IMR-90 (cell line): ENCODE measurements at regions not wholly inside any gene's neighbourhood (a gene's known extent, or its start where the extent isn't known, plus 50 kb on each side); places are given as distances from the start of the nearest gene placed in this dataset.

Experiments used
- POLR2A ChIP-seq: IDR thresholded peaks from 2 replicates; pipeline ENCODE4 v1.6.1; 2012; ENCODE audit warnings: mild to moderate bottlenecking, low read depth, low read length
- TF ChIP-seq, protein P1 (sequence below): fragments of 150-350 bp; IDR thresholded peaks from 2 replicates; pipeline ENCODE4 v1.6.1; 2016; ENCODE audit warnings: low read depth, mild to moderate bottlenecking, low read length, moderate library complexity, borderline replicate concordance
- TF ChIP-seq, protein P2 (sequence below): conservative IDR thresholded peaks from 2 replicates; pipeline ENCODE4 v1.5.1; 2012; ENCODE audit warnings: mild to moderate bottlenecking, low read depth, low read length, improper control_type of control experiment

DNA sequence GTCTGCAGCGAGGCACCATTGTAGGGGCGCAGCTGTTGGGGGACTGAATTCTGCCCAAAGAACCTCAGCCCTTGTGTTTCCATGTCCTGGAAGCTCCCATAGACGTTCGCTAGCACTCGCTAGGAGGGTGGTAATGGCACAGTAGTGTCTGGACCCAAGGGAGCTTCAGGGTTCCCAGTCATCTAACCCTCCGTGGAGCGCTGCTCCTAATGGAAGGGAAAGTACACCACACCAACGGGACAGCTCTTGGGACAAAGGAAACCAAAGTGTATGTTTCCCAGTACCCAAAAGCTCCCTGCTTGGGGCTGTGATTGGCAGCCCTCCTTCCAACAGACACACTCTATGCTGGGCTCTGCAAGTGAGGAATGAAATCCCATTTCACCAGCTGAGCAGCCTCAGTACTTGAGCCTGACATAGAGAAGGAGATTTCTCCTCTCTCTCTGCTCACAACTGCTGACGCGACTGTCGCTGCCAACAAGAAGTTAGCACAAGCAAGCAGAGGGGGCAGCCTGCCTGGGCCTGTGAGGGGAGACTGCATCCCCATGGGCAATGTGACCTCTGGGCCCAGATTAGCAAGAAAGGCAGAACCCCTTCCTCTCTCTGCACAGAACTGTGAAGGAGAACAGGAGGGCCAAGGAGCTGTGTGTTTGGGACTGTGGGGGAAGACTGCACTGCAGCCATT, 67.6 kb upstream of the SMARCAD1 start:
- TF ChIP-seq POLR2A: no peak
- TF ChIP-seq, protein P1, sequence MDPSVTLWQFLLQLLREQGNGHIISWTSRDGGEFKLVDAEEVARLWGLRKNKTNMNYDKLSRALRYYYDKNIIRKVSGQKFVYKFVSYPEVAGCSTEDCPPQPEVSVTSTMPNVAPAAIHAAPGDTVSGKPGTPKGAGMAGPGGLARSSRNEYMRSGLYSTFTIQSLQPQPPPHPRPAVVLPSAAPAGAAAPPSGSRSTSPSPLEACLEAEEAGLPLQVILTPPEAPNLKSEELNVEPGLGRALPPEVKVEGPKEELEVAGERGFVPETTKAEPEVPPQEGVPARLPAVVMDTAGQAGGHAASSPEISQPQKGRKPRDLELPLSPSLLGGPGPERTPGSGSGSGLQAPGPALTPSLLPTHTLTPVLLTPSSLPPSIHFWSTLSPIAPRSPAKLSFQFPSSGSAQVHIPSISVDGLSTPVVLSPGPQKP: no peak
- TF ChIP-seq, protein P2, sequence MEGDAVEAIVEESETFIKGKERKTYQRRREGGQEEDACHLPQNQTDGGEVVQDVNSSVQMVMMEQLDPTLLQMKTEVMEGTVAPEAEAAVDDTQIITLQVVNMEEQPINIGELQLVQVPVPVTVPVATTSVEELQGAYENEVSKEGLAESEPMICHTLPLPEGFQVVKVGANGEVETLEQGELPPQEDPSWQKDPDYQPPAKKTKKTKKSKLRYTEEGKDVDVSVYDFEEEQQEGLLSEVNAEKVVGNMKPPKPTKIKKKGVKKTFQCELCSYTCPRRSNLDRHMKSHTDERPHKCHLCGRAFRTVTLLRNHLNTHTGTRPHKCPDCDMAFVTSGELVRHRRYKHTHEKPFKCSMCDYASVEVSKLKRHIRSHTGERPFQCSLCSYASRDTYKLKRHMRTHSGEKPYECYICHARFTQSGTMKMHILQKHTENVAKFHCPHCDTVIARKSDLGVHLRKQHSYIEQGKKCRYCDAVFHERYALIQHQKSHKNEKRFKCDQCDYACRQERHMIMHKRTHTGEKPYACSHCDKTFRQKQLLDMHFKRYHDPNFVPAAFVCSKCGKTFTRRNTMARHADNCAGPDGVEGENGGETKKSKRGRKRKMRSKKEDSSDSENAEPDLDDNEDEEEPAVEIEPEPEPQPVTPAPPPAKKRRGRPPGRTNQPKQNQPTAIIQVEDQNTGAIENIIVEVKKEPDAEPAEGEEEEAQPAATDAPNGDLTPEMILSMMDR: no peak
